ENCODE measurements at regions not wholly inside any gene's neighbourhood (a gene's known extent, or its start where the extent isn't known, plus 50 kb on each side); places are given as distances from the start of the nearest gene placed in this dataset.

DNA sequence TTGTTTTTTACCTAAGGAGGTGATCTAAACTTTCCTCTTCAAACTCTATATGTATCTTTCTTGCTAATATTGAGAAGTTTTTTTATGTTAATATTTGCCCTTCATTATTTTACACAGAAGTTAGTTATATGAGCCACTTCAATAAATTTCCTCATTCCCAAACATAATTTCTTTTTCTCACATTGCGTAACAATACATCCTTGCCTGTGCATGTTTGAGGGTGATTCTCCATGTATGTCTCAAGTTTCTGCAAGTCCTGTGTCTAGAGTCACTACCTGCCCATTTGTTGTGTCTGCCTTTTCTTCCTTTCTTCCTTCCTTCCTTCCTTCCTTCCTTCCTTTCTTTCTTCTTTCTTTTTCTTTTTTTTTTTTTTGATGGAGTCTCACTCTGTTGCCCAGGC, 2057.9 kb downstream of the PCDH7 start:
- Histone ChIP-seq H3K27me3 (no peaks in the 10 kb centered on the region), H3K27ac (no peak overlapping the region), H3K9me3 (no peaks in the 10 kb centered on the region), H3K36me3 (no peaks in the 10 kb centered on the region), H3K4me3 (no peak overlapping the region), H3K4me1 (no peaks in the 10 kb centered on the region)
- WGBS, 5 donors = 95 to 100% (median 97%) methylated on average over 1 of the region's 1 CpG
- TF ChIP-seq POLR2AphosphoS5 (IDR thresholded peaks at IDR 0.05) = no peak
- no peak for TF ChIP-seq EP300 (IDR thresholded peaks at IDR 0.05)
- no peak for TF ChIP-seq POLR2A (IDR thresholded peaks at IDR 0.05)
- TF ChIP-seq, protein P1, sequence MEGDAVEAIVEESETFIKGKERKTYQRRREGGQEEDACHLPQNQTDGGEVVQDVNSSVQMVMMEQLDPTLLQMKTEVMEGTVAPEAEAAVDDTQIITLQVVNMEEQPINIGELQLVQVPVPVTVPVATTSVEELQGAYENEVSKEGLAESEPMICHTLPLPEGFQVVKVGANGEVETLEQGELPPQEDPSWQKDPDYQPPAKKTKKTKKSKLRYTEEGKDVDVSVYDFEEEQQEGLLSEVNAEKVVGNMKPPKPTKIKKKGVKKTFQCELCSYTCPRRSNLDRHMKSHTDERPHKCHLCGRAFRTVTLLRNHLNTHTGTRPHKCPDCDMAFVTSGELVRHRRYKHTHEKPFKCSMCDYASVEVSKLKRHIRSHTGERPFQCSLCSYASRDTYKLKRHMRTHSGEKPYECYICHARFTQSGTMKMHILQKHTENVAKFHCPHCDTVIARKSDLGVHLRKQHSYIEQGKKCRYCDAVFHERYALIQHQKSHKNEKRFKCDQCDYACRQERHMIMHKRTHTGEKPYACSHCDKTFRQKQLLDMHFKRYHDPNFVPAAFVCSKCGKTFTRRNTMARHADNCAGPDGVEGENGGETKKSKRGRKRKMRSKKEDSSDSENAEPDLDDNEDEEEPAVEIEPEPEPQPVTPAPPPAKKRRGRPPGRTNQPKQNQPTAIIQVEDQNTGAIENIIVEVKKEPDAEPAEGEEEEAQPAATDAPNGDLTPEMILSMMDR (IDR thresholded peaks at IDR 0.05) = no peak
- intact Hi-C loops (cut with DNase I; ENCODE audit: low total_unique reads) = no loop called here
- no peak for DNase-seq

DNA sequence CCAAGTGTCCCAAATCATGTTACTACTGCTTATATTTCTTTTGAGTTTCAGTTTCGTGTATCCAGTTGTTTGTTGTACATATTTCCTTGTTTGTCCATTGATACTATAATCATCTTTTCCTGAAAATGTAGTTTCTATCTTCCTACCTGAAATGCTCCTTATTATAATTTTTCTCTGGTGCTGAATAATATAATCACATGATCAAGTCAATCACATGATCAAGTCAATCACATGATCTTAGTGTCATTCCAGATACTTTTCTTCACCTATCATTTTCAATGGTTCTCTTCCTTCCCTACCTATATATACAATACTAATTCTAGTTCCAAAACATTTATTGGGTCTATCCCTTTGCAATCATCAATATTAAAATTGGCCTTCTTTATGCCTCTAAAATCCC, 2058.8 kb downstream of the PCDH7 start:
- H3K27ac ChIP-seq = no peak overlapping the region
- no peaks in the 10 kb centered on the region for H3K4me1 ChIP-seq
- no peaks in the 10 kb centered on the region for H3K36me3 ChIP-seq
- 60 to 85% (median 78%) methylated on average over 1 of the region's 1 CpG for WGBS, 5 donors
- H3K4me3 ChIP-seq = no peak overlapping the region
- TF ChIP-seq POLR2A (IDR thresholded peaks at IDR 0.05) = no peak
- TF ChIP-seq, protein P1 (IDR thresholded peaks at IDR 0.05) = no peak
- TF ChIP-seq EP300 (IDR thresholded peaks at IDR 0.05) = no peak
- TF ChIP-seq POLR2AphosphoS5 (IDR thresholded peaks at IDR 0.05) = no peak
- H3K9me3 ChIP-seq = no peaks in the 10 kb centered on the region
- DNase-seq = no peak
- H3K27me3 ChIP-seq = no peaks in the 10 kb centered on the region
- intact Hi-C loops (cut with DNase I; ENCODE audit: low total_unique reads) = no loop called here

- TF ChIP-seq, protein P1 (IDR thresholded peaks at IDR 0.05) = no peak
- no peak for TF ChIP-seq POLR2AphosphoS5 (IDR thresholded peaks at IDR 0.05)
- no peak for TF ChIP-seq EP300 (IDR thresholded peaks at IDR 0.05)
- TF ChIP-seq POLR2A (IDR thresholded peaks at IDR 0.05) = no peak
- no peaks in the 10 kb centered on the region for H3K4me1 ChIP-seq
- DNase-seq = peak in 1 of 2 donors; percentile 18
- H3K27me3 ChIP-seq = no peaks in the 10 kb centered on the region
- no peaks in the 10 kb centered on the region for H3K36me3 ChIP-seq
- intact Hi-C loops (cut with DNase I; ENCODE audit: low total_unique reads) = no loop called here
- H3K9me3 ChIP-seq = no peaks in the 10 kb centered on the region
- H3K27ac ChIP-seq = no peak overlapping the region
- H3K4me3 ChIP-seq = no peak overlapping the region
These were observed 2068.9 kb downstream of the PCDH7 start for GRCh38 chr4:32789026-32789608.

- Histone ChIP-seq H3K4me1 (no peaks in the 10 kb centered on the region), H3K36me3 (no peaks in the 10 kb centered on the region), H3K4me3 (no peak overlapping the region), H3K9me3 (no peaks in the 10 kb centered on the region), H3K27ac (no peak overlapping the region), H3K27me3 (no peaks in the 10 kb centered on the region)
- WGBS, 5 donors = 41 to 66% (median 64%) methylated on average over 1 of the region's 1 CpG
- intact Hi-C loops (cut with DNase I; ENCODE audit: low total_unique reads) = no loop called here
- TF ChIP-seq, protein P1 (IDR thresholded peaks at IDR 0.05) = no peak
- TF ChIP-seq POLR2A (IDR thresholded peaks at IDR 0.05) = no peak
- no peak for TF ChIP-seq EP300 (IDR thresholded peaks at IDR 0.05)
- TF ChIP-seq POLR2AphosphoS5 (IDR thresholded peaks at IDR 0.05) = no peak
- DNase-seq = peak in 1 of 2 donors; percentile 22
These were observed 2070.6 kb downstream of the PCDH7 start for GRCh38 chr4:32790803-32791202.

Measured in stomach (tissue), 8 donors.